GM23248 (cell line): ENCODE measurements at regions not wholly inside any gene's neighbourhood (a gene's known extent, or its start where the extent isn't known, plus 50 kb on each side); places are given as distances from the start of the nearest gene placed in this dataset.

Experiments used
- EZH2 ChIP-seq: fragments of 200-600 bp; sonication (generic); IDR thresholded peaks from 2 replicates; pipeline ENCODE4 v1.6.1; 2018; ENCODE audit warnings: antibody characterized with exemption, mild to moderate bottlenecking; ENCODE audit not compliant: insufficient read depth, poor library complexity, severe bottlenecking
- EZH2phosphoT487 ChIP-seq: fragments of 200-600 bp; sonication (generic); IDR thresholded peaks from 2 replicates; pipeline ENCODE4 v1.6.1; 2018; ENCODE audit warnings: antibody characterized with exemption, moderate library complexity, mild to moderate bottlenecking, low read depth; ENCODE audit not compliant: insufficient read depth

DNA sequence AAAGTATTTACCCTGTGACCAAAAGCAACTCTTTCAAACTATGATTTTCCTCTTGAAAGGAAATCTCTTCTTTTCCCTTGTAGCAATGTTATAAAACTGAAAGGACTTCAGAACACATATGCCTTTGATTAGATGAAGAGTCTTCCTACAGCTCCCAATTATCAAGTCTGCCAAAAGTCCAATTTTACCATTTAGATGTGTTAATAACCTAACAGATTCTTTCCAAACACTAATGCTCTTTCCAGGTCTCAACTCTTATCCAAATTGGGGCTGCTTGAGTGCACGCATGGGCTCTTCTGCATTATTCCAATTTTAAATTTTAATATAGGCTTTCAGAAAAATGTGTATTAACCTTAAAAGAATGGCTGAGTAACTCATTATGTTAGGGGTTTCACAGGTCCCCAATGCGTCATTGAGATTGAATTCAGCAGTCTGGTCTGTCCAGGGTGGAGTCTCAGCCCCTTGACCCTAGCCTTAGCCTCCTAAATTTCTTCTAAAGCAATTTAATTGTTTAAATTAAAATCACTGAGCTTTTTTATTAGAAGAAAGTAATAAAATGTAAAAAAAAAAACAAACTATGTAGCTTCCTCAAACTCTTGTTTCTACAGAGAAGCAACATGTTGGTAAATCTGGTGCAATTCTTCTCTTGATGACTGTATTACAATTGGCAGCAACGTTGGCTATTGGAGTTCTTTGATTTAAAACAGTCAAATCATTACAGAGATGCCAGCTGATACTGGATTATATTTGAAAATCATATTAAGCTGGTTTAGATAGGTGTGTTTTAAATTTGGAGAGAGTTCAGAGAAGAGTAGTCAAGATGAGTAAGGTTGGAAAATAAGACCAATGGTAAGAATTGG lies 170.4 kb downstream of the DKK1 start:
- no peak for TF ChIP-seq EZH2phosphoT487
- no peak for TF ChIP-seq EZH2
